GM13976 (cell line): ENCODE measurements at regions not wholly inside any gene's neighbourhood (a gene's known extent, or its start where the extent isn't known, plus 50 kb on each side); places are given as distances from the start of the nearest gene placed in this dataset.

Experiments
- DNase-seq: peaks from one replicate; pipeline ENCODE4 v3.0.0; 2012; ENCODE audit warnings: low spot score
- CTCF ChIP-seq: IDR thresholded peaks from 2 replicates; pipeline ENCODE4 v1.5.1; 2012; ENCODE audit warnings: borderline replicate concordance, mild to moderate bottlenecking; ENCODE audit not compliant: insufficient read depth; ENCODE audit errors: extremely low read depth, missing control alignments, control extremely low read depth
- in situ Hi-C: fragments of 300-500 bp; cut with MboI; formaldehyde crosslinking; loops from one replicate; pipeline ENCODE4 v1.12.0; 2022; ENCODE audit warnings: low sequenced_read_pairs, mixed read lengths, inconsistent platforms; ENCODE audit not compliant: unreplicated experiment

- DNase-seq = no peak
- TF ChIP-seq CTCF = no peak
- in situ Hi-C loops = no loop called here
These were observed 137.2 kb upstream of the IQSEC1 start for GRCh38 chr3:13210221-13210975.

DNA sequence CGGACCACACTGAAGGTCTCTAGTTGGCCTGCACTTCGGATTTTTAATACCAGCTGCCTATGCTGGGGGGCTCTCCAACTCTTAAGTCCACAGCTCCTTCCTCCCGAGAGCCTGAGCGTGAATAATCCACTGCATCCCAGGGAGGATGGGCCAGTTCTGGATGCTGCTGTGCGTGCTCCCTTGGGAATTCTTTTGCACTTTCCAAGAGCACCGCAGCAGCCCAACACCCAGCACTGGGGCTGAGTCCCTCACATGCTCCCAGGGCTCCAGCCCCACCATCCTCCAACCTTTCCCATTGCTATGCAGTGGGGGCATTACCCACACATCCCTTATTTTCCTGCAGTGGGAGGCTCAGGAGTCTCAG is 136.4 kb upstream of the IQSEC1 start:
- no peak for TF ChIP-seq CTCF
- in situ Hi-C loops = no loop called here
- DNase-seq = no peak

DNA sequence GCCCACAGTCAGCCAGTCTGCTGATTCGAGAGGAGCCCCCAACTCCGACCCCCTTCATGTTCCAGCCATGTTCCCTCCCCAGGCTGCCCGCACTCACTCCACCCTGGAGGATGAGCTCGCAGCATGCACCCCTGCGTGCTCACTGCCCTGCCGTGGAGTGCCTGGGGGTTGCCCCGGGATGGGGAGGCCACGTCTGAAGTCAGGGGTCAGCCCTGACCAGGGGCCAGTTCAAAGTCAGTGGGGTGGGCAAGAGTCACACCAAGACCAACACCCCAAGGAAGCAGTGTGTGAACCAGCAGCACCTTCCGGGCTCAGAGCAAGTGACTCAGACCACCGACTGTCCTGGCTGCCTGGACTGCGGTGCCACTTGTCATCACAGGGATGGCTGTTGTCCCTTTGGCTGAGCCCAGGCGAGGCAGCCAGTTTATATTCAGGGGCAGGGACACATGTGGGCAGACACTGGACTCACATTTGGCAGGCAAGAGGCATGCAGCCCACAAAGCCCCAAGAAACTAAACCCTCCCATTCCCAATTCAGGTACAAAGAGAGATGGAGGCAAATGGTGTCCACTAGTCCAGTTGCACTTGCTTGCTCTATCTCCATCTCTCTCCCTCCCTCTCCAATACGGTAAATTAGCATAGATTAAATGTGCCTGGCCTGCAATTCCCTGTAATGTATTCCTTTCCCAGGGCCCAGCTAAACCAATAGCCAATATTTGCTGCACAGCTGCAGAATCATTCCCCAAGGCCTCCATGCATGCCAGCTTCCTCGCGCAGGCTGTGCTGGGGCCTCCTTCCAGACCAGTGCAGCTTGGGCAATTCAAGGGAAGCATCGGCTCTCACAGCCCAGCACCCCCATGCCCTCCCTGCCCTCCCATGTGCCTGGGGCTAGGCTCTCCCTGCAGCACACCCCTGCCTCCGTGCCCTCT is 135.7 kb upstream of the IQSEC1 start:
- DNase-seq = no peak
- no peak for TF ChIP-seq CTCF
- in situ Hi-C loops = no loop called here

GRCh38 chr3:13207975-13208705 is 134.9 kb upstream of the IQSEC1 start:
- in situ Hi-C loops = no loop called here
- no peak for TF ChIP-seq CTCF

DNA sequence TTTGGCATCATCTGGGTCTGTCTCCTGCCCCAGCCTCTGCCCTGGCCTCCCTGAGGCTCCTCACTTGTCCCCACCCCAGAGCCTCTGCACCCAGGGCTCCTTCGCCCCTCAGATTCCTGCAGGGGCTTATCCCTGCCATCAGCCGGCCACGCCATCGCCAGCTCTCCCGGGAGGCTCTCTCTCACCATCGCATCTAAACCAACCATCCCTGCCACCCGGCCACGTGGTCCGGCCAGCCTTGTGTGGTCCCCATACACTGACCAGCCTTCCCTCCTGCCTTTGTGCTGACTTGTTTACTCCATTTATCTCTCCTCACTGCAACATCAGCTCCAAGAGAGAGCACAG is 134.3 kb upstream of the IQSEC1 start:
- TF ChIP-seq CTCF = no peak
- in situ Hi-C loops = no loop called here

More at GRCh38 chr3:13207975-13208705, 134.9 kb upstream of the IQSEC1 start:
- no peak for DNase-seq

DNA sequence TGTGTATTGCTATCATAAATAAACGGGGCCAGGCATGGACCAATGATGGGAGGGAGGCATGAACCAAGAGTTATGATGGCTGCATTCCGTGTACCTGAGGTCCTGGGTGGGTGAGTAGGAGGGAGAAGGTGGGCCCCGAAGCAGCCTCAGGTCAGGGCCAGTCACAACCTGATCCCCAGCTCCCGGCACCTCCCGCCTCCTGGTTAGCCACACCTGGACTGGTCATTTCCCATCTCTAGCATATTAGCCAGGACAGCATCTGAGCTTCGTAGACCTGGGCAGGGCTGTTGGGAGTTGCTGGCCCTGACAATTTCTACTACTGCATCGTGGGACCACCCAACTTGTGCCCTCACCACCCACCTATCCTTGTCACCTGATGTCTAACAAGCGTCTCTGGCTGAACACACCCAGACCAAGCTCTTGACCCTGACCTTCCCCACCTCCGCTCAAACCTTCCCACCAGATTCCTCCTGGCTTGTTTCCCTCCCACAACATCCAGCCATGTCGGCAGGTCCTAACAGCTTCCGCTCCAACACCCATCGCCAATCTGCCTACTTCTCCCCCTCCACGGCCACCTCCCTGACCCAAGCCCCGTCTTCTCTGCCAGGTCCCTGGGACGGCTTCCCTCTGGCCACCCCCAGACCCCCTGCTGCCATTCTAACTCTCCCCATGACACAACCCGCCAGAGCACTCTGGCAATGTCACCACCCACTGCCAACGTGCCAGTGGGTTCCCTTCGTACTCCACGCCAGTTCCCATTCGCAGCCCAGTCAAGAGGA is 133.8 kb upstream of the IQSEC1 start:
- in situ Hi-C loops = no loop called here
- DNase-seq = no peak
- no peak for TF ChIP-seq CTCF

More for the DNA sequence above, 134.3 kb upstream of the IQSEC1 start:
- DNase-seq = no peak
